GM18861 (cell line): ENCODE measurements at regions not wholly inside any gene's neighbourhood (a gene's known extent, or its start where the extent isn't known, plus 50 kb on each side); places are given as distances from the start of the nearest gene placed in this dataset.

ENCODE experiments used
- ATAC-seq: cut with Tn5 transposase; IDR thresholded peaks from one replicate; pipeline ENCODE4 v1.9.1; 2021; ENCODE audit not compliant: unreplicated experiment

DNA sequence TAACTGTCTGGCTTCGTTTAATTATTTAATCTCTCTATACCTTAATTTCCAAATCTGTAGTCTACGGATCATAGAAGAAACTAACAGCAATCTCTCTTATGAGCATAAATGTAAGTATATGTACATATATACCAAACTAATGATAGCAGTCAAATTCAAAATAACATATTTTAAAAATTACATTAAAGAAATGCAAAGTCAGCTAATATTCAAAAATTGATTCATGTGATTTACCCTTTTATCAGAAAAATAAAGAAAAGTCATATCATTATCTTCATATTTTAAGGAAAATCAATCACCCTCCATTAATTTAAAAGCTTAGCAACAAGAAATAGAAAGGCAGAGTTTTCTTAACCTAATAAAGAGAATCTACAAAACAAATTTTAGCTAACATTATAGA lies 575.9 kb downstream of the IRS1 start:
- ATAC-seq, result no peak

DNA sequence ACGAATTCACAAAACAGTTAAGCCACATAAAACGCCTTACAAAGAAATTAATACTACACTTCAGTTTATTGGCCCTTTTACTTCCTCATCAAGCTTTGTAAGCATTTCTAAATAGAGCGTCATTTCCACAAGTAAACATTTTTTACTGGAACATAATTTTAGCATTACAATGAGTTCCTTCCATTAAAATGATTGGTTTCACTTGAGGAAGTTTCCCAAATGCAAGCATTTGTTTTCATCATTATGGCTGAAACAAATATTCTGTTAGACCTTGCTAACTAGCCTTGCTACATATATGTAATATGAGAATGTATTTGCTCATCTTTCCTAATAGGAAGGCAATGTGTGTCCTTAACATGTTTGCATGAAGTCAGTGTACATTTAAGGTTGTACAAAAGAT lies 579.1 kb downstream of the IRS1 start:
- ATAC-seq, result no peak

DNA sequence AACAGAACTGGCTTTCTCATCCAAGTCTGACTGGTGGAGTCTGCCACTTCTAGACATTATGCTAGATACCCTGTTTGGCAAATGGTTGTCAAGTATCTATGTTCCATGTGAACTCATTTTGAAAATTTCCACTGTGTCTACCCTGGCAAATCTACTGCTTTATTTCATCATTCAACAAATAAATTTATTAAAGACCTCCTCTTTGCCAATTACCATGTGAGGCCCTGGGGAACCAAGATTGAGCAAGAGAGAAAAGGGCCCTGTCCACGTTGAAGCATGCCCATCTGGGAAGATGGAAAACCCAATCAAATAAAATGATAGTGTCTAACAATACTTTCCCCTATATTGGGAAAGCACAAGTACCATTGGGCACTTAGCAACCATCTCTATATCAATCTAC lies 582.4 kb downstream of the IRS1 start:
- ATAC-seq, result no peak

DNA sequence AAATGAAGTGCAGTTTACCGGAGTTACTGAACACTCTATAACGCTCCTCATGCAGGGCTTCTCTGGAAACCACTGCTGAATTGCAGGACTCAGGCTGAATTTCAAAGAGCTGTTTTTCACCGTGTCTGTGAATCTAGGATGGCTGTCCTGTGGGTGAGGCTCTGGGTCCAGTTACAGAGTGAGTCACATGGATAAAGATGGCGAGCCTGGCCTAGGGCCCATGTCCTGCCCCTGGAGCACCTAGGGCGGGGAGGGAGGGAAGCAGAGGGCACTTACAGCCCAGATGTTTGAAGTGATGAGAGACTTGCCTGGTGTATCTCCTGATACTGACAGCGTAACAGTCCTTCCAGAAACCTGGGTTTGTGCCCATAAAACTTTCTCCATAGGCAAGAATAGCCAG lies 583.0 kb downstream of the IRS1 start:
- ATAC-seq, result no peak

DNA sequence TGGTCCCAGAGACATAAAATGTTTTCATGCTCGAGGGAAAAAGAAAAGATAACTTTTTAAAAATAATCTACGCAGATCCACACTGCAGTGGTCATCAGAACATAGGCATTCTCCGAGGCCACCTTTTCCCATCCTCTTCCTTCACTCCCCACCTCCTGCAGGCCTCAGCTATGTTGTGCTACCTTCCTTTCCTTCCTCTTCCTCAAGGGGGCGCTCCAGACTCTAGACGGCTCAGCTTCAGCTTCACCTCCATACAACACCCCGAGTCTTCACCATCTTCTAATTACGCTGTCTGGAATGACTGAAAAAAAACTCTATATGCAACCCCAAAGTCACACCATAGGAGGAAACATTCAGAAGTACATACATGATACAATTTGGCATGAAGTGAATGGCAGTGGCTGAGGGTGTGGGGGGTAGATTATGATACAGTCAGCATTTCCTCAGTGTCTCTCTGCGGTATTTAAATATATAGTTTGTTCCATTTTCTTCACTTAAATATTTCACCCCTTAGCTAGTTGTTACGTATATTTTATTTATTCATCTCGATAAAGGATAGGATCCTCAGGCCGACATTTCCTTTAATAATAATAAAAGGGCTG lies 583.6 kb downstream of the IRS1 start:
- ATAC-seq, result peak; percentile 80

DNA sequence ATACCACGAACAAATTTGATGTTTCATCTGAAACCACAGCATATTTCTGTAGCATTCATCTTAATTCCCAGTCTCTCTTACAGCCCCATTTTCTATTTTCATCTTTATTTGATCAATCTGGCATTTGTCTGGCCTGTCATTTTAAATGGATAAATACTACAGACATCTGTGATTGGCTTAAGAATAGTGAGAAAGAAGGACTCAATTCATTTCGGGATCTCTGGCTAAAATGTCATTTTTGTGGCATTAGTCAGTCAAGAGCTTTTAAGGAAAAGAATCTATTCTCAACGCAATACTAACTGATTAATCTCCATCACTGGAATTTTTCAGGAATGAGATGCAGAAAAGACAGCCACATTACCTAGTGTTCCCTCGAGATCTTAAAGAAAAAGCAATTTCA lies 585.9 kb downstream of the IRS1 start:
- no peak for ATAC-seq

DNA sequence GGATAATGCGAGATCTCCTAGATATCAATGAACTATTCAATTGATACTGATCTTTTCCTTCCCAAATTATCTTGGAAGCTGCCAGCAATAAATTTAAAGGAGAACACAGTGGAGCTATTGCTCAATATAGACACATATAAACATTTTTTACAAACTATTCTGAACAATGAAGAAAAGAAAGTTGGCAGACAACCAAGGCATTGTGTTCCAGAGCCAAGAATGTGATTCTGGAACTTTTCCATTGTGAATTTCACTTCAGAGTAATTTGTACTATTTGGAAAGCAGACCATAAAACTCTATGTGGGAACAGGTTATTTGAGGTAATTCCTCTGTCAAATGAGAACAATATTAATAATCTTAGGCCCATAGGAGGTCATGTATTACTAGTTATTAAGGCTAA lies 588.2 kb downstream of the IRS1 start:
- ATAC-seq, result no peak

DNA sequence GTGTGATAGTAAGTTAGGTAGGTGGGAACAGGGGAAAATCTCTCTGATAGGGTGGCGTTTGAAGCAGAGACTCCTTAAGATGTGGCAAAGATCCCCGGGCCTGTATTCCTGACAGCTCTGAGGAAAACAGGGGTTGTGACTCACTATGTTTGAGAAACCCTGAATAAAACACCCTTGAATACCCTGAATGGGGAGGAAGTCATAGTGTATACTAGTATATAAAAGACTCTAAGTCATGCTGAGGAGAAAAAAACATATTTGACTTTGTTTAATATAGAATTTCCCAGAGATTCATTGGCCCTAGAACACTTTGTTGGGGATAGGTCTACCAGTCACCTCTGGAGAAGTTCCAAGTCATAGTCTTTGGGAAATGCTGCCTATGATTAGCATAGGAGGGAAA lies 590.9 kb downstream of the IRS1 start:
- no peak for ATAC-seq

DNA sequence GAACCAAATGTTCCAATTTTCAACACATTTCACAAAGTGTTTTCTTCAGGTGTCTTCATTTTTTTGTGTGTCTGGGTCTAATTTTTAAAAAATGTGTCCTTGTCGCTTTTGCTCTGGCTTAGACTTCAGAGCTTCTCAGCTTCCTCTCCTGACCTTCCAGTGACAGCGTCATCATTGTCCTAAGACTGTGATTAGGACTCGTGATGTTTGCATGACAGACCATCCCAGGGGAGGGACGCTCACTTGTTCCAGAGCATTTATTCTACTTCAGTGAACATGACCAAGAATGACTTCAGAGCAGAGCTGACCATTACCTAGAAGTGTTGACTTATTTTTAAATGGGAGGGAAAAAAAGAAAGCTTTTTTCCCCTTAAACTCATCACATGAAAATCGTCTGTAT lies 591.9 kb downstream of the IRS1 start:
- no peak for ATAC-seq

DNA sequence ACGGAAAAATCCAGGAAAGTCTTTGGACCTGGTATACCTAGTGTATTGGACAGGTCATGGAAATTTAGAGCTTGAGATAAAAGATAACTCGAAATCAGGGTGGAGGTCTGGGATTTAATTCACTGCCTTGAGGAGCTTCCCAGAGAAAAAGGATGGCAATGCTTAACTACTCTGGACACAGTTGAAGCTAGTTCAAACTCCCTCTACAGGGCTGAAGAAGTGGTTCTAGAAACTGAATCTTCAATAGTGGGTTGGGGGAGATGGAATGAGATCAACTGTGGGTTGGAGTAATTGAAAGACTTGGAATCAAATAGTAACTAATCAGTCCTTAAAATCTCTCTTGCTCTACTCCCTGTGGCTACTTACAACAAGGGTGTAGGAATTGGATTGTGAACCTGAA lies 600.1 kb downstream of the IRS1 start:
- ATAC-seq, result no peak

DNA sequence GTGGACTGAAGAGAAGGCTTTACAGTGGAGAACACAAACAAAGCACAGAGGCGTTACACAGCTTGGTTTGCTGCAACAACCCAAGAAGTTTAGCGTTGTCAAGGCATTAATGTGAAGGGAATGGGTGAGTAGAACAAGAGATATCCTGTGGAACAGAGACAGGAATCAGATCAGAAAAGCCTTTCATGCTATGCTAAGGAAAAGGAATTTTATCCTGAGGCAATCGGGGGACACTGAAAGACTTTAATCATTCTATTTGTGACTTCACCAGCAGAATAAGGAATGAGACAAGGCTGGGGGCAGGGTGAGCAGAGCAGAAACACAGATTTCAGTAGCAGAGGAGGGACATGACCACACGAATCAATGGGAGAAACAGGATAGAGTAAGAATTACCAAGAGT lies 600.7 kb downstream of the IRS1 start:
- ATAC-seq, result no peak

DNA sequence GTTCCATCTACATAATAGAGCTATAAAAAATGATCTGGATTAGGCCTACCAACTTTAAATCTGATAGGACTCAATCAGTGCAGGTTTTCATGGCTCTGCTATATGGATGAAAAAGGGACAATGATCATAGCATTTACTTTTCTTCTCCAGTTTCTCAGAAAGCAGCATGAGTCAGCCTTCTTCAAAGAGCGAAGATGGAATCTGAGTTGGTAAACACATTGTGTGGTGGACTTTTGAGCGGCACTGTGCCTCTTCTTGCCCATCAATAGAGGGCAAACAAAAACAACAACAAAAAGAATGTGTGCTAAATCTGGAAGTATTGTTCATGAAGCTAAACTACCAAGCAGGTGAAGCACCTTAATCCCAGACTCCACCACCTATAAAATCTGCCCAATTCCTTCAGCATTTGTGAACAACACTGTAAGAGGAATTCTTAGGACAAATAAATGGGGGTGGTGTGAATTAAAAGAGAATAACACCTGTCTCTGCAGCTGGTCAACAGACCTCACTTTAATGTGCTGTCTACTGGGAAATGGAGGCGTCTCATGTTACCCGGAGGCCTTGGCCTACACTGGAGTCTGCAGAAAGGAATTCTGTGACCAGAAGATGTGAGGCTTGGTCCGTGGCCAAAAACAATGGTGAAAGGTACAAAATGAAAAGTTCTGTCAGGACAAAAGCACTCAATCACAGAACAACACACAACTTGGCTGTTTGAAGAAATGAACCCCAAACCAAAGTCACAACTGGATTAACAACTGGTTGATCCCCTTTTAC lies 609.0 kb downstream of the IRS1 start:
- no peak for ATAC-seq

DNA sequence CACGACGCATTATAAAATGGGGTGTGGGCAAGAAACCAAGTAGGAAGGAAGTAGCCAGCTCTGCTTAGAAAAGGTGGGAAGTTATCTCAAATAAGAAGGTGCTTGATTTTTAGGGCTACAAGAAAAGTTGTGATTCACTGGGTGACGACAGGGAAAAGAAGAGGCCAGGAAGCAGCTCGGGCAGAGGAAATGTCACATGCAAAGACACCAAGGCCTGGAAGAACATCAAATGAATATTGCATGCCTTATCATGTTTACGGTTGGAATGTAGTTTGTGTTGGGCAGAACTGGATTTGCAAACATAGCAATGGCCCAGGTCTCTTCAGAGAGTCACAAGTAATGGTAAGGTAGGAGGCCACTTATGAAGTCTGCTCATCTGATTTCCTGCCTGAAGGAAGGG lies 610.6 kb downstream of the IRS1 start:
- ATAC-seq, result no peak

DNA sequence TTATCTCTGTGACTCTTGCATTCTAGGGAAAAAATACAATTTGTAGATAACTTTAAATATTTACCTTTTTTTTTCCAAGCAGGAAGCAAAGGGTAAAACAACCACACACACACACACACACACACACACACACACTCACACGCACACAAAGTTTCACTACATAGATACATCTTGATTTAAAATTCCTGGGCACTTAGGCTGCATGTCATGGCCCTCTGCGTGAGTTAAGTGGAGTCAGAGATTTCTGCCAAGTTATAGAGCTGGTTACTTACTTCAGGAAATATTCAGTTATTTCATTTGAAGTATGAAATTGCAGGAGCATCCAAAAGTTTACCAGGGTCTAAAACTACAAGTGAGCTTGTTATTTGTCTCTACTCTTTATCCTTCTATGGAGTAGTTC lies 612.0 kb downstream of the IRS1 start:
- ATAC-seq, result no peak

DNA sequence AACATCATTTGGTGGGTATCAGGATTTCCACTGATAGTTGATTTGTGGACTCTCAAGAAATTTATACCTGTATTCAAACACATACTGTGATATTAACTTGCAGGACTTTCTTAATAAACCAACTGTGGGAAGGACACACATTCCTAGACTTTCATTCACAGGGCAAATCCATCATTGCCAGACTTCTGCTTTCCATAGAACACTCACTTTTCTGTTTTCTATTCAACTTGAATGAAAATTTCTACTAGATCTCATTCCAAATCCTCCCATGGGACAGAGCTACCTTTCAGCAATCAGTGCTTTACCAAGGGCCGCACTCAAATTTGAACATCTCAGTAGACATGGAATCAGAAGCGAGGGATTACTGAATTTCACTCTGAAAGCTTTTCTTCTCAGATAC lies 612.5 kb downstream of the IRS1 start:
- no peak for ATAC-seq

DNA sequence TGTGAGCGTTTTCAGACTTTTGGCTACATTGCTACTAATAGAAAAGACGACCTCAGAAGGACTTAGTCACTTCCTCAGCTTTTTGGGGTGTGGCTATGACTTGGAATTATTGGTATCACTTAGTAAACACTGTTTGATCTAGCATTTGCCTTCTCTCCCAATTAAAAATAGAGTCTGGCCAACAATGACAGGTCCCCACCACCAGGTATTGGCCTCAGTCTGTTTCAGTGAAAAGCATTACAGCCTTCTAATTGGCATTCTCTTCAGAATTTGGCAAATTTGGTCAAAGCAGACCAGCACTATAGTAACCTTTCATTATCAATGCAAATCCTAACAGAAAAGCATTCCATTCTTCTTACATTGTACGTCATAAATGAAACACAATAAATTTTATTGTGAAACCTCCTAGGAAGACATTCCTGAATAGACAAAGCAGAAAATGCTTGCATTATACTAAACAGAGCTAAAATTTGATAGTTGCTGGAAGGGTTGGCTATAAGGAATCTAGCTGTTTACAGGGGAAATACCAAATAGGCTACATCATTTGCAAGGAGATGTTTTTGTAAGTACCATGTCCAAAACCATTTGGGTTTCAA lies 613.9 kb downstream of the IRS1 start:
- ATAC-seq, result no peak

DNA sequence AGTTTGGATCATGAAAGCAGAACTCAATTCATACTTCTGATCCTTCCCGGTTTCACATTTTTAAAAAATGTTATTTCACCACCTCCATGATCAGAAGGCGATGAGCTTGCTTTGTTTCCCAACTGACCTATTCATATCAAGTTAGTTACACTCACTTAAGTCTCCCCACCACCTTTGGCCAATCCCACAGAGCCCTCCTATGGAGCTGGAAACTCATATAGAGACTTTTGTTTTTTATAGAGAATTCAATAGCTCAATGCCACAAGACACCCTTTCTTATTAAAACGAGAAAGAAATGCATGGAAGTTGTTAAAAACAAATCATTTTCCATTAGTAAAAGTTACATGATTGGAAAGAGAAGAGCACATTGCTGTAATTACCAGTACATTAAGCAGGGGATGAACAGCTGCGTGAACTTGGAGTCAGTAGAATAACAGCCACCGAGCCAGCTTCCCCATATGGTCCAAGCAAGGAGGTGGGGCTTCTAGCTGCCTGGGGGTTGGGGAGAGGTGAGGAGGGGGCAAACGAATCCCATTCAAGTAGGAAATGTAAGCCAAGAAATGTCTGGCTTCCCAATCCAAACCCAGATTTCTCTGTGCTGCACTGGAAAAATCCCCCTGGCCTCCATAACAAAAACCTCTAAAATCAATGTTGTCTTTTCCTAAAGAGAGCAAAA lies 614.5 kb downstream of the IRS1 start:
- no peak for ATAC-seq

DNA sequence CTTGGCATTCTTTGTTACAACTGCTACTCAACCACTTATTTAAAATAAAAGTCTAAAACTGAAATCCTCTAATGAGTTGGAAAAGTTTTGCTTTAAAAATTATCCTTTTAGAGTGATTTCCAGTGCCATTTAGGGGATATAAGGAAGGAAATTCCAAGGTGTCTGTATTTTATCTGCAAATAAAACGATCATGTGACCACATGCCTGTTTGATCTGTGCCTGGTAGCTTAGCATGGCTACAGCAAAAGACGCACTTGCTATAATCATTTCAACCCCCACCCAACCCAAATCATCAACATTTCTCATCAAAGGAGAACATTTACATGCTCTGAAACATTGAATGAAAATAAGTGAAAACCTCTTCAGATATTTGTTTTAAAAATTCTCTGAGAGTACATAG lies 615.1 kb downstream of the IRS1 start:
- ATAC-seq, result no peak

DNA sequence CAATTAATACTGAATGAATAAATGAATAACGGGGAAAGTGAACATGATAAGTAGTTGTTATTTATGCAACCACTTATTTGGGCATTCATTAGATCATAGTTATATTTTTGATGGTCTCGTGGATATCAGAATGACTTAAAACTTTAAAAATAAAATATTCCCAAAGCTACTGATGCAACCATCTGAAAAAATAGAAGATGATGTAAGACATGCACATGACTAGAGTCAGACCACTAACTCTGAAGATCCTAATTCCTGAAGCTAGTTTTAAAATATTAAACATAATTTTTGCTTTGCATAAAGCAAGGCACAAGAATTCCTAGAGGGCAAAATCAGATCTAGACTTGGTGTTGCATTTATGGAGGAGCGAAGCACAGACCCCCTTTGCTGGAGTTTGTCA lies 616.1 kb downstream of the IRS1 start:
- ATAC-seq, result no peak

DNA sequence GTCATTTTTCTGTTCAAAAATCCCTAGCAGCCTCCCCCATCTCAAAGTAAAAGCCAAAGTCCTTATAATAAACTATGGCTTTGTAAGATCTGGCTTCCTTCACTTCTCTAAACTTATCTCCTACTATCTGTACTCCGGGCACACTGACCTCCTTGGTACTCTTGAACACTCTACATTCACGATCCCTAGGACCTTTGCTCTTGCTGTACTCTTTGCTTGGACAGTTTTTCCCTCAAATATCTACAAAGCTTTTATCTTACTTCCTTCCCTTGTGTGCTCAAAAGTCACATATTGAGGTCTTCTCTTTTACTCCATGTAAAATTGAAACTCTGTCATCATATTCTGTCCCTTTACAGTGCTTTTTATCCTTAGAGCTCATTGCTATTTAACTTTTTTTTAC lies 616.6 kb downstream of the IRS1 start:
- ATAC-seq, result no peak

DNA sequence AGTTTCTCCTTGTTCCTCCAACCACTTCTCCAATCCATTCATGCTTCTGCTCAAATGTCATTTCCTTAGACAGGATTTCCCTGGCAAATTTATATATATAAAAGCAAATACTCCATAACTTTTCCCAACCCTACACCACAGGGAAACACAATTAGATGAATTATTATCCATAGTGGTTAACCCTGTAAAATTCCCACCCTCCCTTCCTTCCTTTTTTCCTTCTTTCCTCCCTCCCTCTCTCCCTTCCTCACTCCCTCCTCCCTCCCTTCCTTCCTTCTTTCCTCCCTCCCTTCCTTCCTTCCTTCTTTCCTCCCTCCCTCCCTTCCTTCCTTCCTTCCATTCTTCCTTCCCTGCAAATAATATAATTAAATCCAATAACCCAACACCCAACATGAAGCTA lies 617.7 kb downstream of the IRS1 start:
- ATAC-seq, result no peak

DNA sequence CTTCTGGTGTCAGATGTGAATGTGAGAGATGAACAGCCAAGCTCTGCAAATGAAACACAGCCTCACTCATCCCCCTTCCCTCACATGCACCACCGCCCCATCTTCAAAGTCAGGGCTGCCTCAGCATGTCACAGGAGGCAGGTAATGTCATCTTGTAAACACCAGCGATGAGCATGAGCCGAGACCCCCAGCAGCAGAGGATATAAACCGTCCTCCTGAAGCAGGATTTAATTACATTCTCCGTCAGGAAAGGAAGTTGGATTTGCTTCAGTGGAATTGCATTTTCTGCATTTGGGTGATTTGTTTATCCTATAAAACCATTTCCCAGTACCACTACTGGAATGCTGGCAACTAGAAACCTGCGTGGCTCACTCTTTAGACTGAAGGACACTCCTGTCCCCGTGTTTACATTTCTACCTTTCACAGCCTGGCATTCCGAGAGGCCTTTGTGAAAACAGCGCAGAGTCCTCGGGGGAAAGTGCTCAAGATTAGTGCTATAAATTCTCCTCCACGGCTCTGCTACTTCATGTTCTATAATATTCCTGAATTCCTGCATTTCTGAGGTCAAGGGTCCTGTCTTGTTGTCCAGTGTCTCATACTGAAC lies 619.2 kb downstream of the IRS1 start:
- ATAC-seq, result no peak
